22Rv1 (cell line): ENCODE measurements at regions not wholly inside any gene's neighbourhood (a gene's known extent, or its start where the extent isn't known, plus 50 kb on each side); places are given as distances from the start of the nearest gene placed in this dataset.
"Not testable (repeated sequence)": the region's sequence is repeated elsewhere in the genome, so short reads cannot be mapped to it uniquely, and the experiment has no call there.

ENCODE experiments used
- ZFX ChIP-seq: fragments of 450-650 bp; IDR thresholded peaks from 2 replicates; pipeline ENCODE4 v1.6.1; 2017; ENCODE audit warnings: antibody characterized with exemption, borderline replicate concordance
- TF ChIP-seq, protein P1 (sequence below): fragments of 450-650 bp; IDR thresholded peaks from 2 replicates; pipeline ENCODE4 v1.5.1; 2017; ENCODE audit warnings: mild to moderate bottlenecking

GRCh38 chr3:152216960-152217865 lies 51.5 kb upstream of the MBNL1 start:
- TF ChIP-seq, protein P1, sequence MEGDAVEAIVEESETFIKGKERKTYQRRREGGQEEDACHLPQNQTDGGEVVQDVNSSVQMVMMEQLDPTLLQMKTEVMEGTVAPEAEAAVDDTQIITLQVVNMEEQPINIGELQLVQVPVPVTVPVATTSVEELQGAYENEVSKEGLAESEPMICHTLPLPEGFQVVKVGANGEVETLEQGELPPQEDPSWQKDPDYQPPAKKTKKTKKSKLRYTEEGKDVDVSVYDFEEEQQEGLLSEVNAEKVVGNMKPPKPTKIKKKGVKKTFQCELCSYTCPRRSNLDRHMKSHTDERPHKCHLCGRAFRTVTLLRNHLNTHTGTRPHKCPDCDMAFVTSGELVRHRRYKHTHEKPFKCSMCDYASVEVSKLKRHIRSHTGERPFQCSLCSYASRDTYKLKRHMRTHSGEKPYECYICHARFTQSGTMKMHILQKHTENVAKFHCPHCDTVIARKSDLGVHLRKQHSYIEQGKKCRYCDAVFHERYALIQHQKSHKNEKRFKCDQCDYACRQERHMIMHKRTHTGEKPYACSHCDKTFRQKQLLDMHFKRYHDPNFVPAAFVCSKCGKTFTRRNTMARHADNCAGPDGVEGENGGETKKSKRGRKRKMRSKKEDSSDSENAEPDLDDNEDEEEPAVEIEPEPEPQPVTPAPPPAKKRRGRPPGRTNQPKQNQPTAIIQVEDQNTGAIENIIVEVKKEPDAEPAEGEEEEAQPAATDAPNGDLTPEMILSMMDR = not testable (repeated sequence)
- not testable (repeated sequence) for TF ChIP-seq ZFX
